CD14-positive monocyte (primary cell): ENCODE measurements at regions not wholly inside any gene's neighbourhood (a gene's known extent, or its start where the extent isn't known, plus 50 kb on each side); places are given as distances from the start of the nearest gene placed in this dataset.

ENCODE experiments used
- DNase-seq, 3 donors: peaks; one replicate each; pipeline ENCODE4 v3.0.0-alpha.2; 2011 to 2022
- H2AFZ ChIP-seq: 2 replicates; pipeline ENCODE4 v1.6.0; 2012; ENCODE audit warnings: mild to moderate bottlenecking, low read depth, low read length, inconsistent platforms; ENCODE audit not compliant: insufficient read depth, poor library complexity, severe bottlenecking
- H3K27ac ChIP-seq, 2 donors: 1 replicate in 1 of 2; 2 replicates in 1 of 2; pipeline ENCODE4 v1.5.1; 2012 to 2013; ENCODE audit warnings: low read length in 2 of 2, control low read depth in 1 of 2, inconsistent platforms in 1 of 2, low read depth in 1 of 2, mild to moderate bottlenecking in 1 of 2
- H3K27me3 ChIP-seq, 2 donors: one replicate each; pipeline versions ENCODE4 v1.6.0 to v1.6.1; 2011 to 2013; ENCODE audit warnings: low read length in 2 of 2; ENCODE audit not compliant: control insufficient read depth in 2 of 2, insufficient read depth in 2 of 2
- H3K36me3 ChIP-seq, 2 donors: replicated peaks in 1 of 2; 1 replicate in 1 of 2; 2 replicates in 1 of 2; pipeline versions ENCODE4 v1.5.1 to v1.6.1; 2012 to 2013; ENCODE audit warnings: low read length in 2 of 2, control low read depth in 1 of 2, inconsistent platforms in 1 of 2, mild to moderate bottlenecking in 1 of 2; ENCODE audit not compliant: insufficient read depth in 2 of 2, control insufficient read depth in 1 of 2
- H3K4me1 ChIP-seq, 2 donors: 1 replicate in 1 of 2; 2 replicates in 1 of 2; pipeline versions ENCODE4 v1.5.1 to v1.6.1; 2012 to 2013; ENCODE audit warnings: low read length in 2 of 2, control low read depth in 1 of 2, inconsistent platforms in 1 of 2, mild to moderate bottlenecking in 1 of 2, moderate library complexity in 1 of 2; ENCODE audit not compliant: insufficient read depth in 2 of 2, control insufficient read depth in 1 of 2
- H3K4me2 ChIP-seq: replicated peaks from 2 replicates; pipeline ENCODE3; 2012; ENCODE audit warnings: low read length, moderate library complexity, mild to moderate bottlenecking; ENCODE audit not compliant: poor library complexity, severe bottlenecking; ENCODE audit errors: extremely low read depth
- H3K4me3 ChIP-seq, 3 experiments: fragments of 200-600 bp in 1 of 3; sonication (generic) in 1 of 3; replicated peaks in 1 of 3; 1 replicate in 2 of 3; 2 replicates in 1 of 3; pipeline ENCODE4 v1.5.1; 2011 to 2013; ENCODE audit warnings: low read length in 3 of 3, mild to moderate bottlenecking in 3 of 3, control low read depth in 2 of 3, low read depth in 2 of 3, inconsistent platforms in 1 of 3, moderate library complexity in 1 of 3
- H3K79me2 ChIP-seq: 2 replicates; pipeline ENCODE4 v1.6.0; 2012; ENCODE audit warnings: mild to moderate bottlenecking, control low read depth, inconsistent platforms, low read length, moderate library complexity; ENCODE audit not compliant: insufficient read depth
- H3K9ac ChIP-seq: 2 replicates; pipeline ENCODE4 v1.6.0; 2017; ENCODE audit warnings: low read length, mild to moderate bottlenecking; ENCODE audit not compliant: insufficient read depth, poor library complexity, severe bottlenecking
- H3K9me3 ChIP-seq, 2 donors: replicated peaks in 1 of 2; 1 replicate in 1 of 2; 2 replicates in 1 of 2; pipeline versions ENCODE4 v1.5.1 to v1.6.1; 2012 to 2013; ENCODE audit warnings: low read length in 2 of 2, control low read depth in 1 of 2; ENCODE audit not compliant: control insufficient read depth in 1 of 2, insufficient read depth in 1 of 2
- H4K20me1 ChIP-seq: 2 replicates; pipeline ENCODE4 v1.6.0; 2012; ENCODE audit warnings: mild to moderate bottlenecking, low read length, control low read depth, moderate library complexity; ENCODE audit not compliant: insufficient read depth
- H3K27ac Mint-ChIP-seq, 7 donors: one replicate each; pipeline ENCODE4 v1.8.0; 2020; ENCODE audit warnings: mild to moderate bottlenecking in 7 of 7, mixed read lengths in 7 of 7, moderate library complexity in 6 of 7, inconsistent platforms in 2 of 7
- H3K27me3 Mint-ChIP-seq, 3 donors: one replicate each; pipeline ENCODE4 v1.8.0; 2021 to 2022; ENCODE audit warnings: low read depth in 3 of 3, mild to moderate bottlenecking in 3 of 3, mixed read lengths in 3 of 3, moderate library complexity in 3 of 3, inconsistent platforms in 1 of 3
- H3K36me3 Mint-ChIP-seq, 2 donors: one replicate each; pipeline ENCODE4 v1.8.0; 2020; ENCODE audit warnings: mixed read lengths in 2 of 2, inconsistent platforms in 1 of 2, mild to moderate bottlenecking in 1 of 2
- H3K4me1 Mint-ChIP-seq: one replicate; pipeline ENCODE4 v1.8.0; 2020; ENCODE audit warnings: mild to moderate bottlenecking, mixed read lengths
- H3K4me3 Mint-ChIP-seq, 2 donors: one replicate each; pipeline ENCODE4 v1.8.0; 2020; ENCODE audit warnings: mild to moderate bottlenecking in 2 of 2, mixed read lengths in 2 of 2, moderate library complexity in 1 of 2
- H3K9me3 Mint-ChIP-seq, 7 donors: one replicate each; pipeline ENCODE4 v1.8.0; 2020 to 2022; ENCODE audit warnings: mixed read lengths in 7 of 7, mild to moderate bottlenecking in 6 of 7, moderate library complexity in 6 of 7, inconsistent platforms in 2 of 7
- CTCF ChIP-seq: fragments of 200-600 bp; IDR thresholded peaks from one replicate; pipeline ENCODE4 v1.8.0; 2022; ENCODE audit warnings: antibody characterized with exemption, mild to moderate bottlenecking
- WGBS: methylation state at CpG from one replicate; pipeline ENCODE4 v1.1.5; 2013; ENCODE audit warnings: missing lambda C conversion rate; ENCODE audit not compliant: insufficient coverage; 5-methylcytosine and 5-hydroxymethylcytosine counted together
- intact Hi-C, 2 donors: fragments of 100-400 bp; cut with micrococcal nuclease; formaldehyde crosslinking; loops; one replicate each; pipeline versions ENCODE4 v1.15.0 to v1.15.1; 2023

- WGBS, result no CpG with 5 or more reads among the region's 4 CpGs
Observed at GRCh38 chr5:35336230-35336629, 105.9 kb upstream of the PRLR start.

GRCh38 chr5:35335752-35336151 is 105.5 kb upstream of the PRLR start:
- no peak overlapping the region for H2AFZ ChIP-seq
- H3K79me2 ChIP-seq, result no peaks in the 10 kb centered on the region
- H3K36me3 ChIP-seq, result no peaks in the 10 kb centered on the region
- Mint-ChIP-seq H3K4me1 (peaks cover 21% of the 10 kb centered on the region), H3K9me3 (peaks cover 2 to 7% (median 5%) of the 10 kb centered on the region in 7 donors), H3K27me3 (peaks cover 0 to 2% (median 0%) of the 10 kb centered on the region in 3 donors), H3K27ac (no peak overlapping the region), H3K4me3 (no peak overlapping the region), H3K36me3 (no peaks in the 10 kb centered on the region)
- peaks cover 12 to 13% of the 10 kb centered on the region in 2 donors for H3K4me1 ChIP-seq
- intact Hi-C loops, result no loop called here
- no peaks in the 10 kb centered on the region for H3K9me3 ChIP-seq
- TF ChIP-seq CTCF, result no peak
- H3K27ac ChIP-seq, result no peak overlapping the region
- H4K20me1 ChIP-seq, result no peaks in the 10 kb centered on the region
- no peak overlapping the region for H3K9ac ChIP-seq
- H3K27me3 ChIP-seq, result no peaks in the 10 kb centered on the region
- 100% methylated on average over 2 of the region's 4 CpGs for WGBS
- no peak for DNase-seq
- no peak overlapping the region for H3K4me3 ChIP-seq
- H3K4me2 ChIP-seq, result no peak overlapping the region

More at GRCh38 chr5:35336230-35336629, 105.9 kb upstream of the PRLR start:
- no peak for DNase-seq
- Histone ChIP-seq H3K79me2 (no peaks in the 10 kb centered on the region), H3K9me3 (no peaks in the 10 kb centered on the region), H3K9ac (no peak overlapping the region), H4K20me1 (no peaks in the 10 kb centered on the region), H3K27ac (no peak overlapping the region), H3K4me2 (no peak overlapping the region), H3K27me3 (no peaks in the 10 kb centered on the region), H3K4me3 (no peak overlapping the region), H3K36me3 (no peaks in the 10 kb centered on the region), H2AFZ (no peak overlapping the region), H3K4me1 (peaks cover 12 to 13% of the 10 kb centered on the region in 2 donors)
- intact Hi-C loops, result no loop called here
- no peak for TF ChIP-seq CTCF
- Mint-ChIP-seq H3K4me3 (no peak overlapping the region), H3K27me3 (peaks cover 0 to 2% (median 0%) of the 10 kb centered on the region in 3 donors), H3K27ac (no peak overlapping the region), H3K4me1 (peaks cover 21% of the 10 kb centered on the region), H3K36me3 (no peaks in the 10 kb centered on the region), H3K9me3 (peaks cover 2 to 6% (median 4%) of the 10 kb centered on the region in 7 donors)
